GM23338 (cell line): ENCODE measurements at regions not wholly inside any gene's neighbourhood (a gene's known extent, or its start where the extent isn't known, plus 50 kb on each side); places are given as distances from the start of the nearest gene placed in this dataset.

Experiments used
- CTCF ChIP-seq, 2 experiments: fragments of 200-600 bp in 1 of 2; sonication (generic) in 1 of 2; conservative IDR thresholded peaks; 2 replicates each; pipeline versions ENCODE4 v1.5.1 to v1.6.1; 2016 to 2017; ENCODE audit warnings: antibody characterized with exemption in 2 of 2, low read depth in 2 of 2, mild to moderate bottlenecking in 2 of 2, moderate library complexity in 1 of 2
- EZH2 ChIP-seq: fragments of 200-600 bp; sonication (generic); IDR thresholded peaks from one replicate; pipeline ENCODE4 v1.8.0; 2017; ENCODE audit warnings: antibody characterized with exemption, mild to moderate bottlenecking, low read depth; ENCODE audit not compliant: unreplicated experiment
- POLR2AphosphoS5 ChIP-seq: IDR thresholded peaks from 2 replicates; pipeline ENCODE4 v1.6.1; 2016; ENCODE audit warnings: antibody characterized with exemption, low read depth
- TF ChIP-seq, protein P1 (sequence below): IDR thresholded peaks from 2 replicates; pipeline ENCODE4 v1.6.1; 2016; ENCODE audit warnings: antibody characterized with exemption

GRCh38 chr4:179709961-179710624 lies 2267.9 kb upstream of the AGA start:
- TF ChIP-seq POLR2AphosphoS5 (no peak), CTCF (conservative IDR thresholded peaks at IDR 0.05; ENCODE audit: low read depth in 2 of 2) (no peak), EZH2 (no peak)
- TF ChIP-seq, protein P1, sequence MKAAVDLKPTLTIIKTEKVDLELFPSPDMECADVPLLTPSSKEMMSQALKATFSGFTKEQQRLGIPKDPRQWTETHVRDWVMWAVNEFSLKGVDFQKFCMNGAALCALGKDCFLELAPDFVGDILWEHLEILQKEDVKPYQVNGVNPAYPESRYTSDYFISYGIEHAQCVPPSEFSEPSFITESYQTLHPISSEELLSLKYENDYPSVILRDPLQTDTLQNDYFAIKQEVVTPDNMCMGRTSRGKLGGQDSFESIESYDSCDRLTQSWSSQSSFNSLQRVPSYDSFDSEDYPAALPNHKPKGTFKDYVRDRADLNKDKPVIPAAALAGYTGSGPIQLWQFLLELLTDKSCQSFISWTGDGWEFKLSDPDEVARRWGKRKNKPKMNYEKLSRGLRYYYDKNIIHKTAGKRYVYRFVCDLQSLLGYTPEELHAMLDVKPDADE = no peak
